OCI-LY1 (cell line): ENCODE measurements at regions not wholly inside any gene's neighbourhood (a gene's known extent, or its start where the extent isn't known, plus 50 kb on each side); places are given as distances from the start of the nearest gene placed in this dataset.

ENCODE experiments used
- H2AFZ ChIP-seq: fragments of 200-600 bp; sonication (generic), shearing (Covaris generic); 2 replicates; pipeline ENCODE4 v1.6.0; 2014; ENCODE audit warnings: antibody characterized with exemption, mild to moderate bottlenecking, low read length
- H3F3A ChIP-seq: fragments of 200-600 bp; sonication (generic), shearing (Covaris generic); 2 replicates; pipeline ENCODE4 v1.6.0; 2014; ENCODE audit warnings: mild to moderate bottlenecking, antibody characterized with exemption, low read length, moderate library complexity; ENCODE audit not compliant: insufficient read depth
- H3K27ac ChIP-seq: fragments of 200-600 bp; sonication (generic); 2 replicates; pipeline ENCODE4 v1.5.1; 2014; ENCODE audit warnings: low read length, mixed run types, mild to moderate bottlenecking, low read depth; ENCODE audit not compliant: poor library complexity, severe bottlenecking
- H3K27me3 ChIP-seq: fragments of 200-600 bp; sonication (generic); 2 replicates; pipeline ENCODE4 v1.6.0; 2014; ENCODE audit warnings: antibody characterized with exemption, mild to moderate bottlenecking, low read length, moderate library complexity; ENCODE audit not compliant: insufficient read depth
- H3K36me3 ChIP-seq: fragments of 200-600 bp; sonication (generic); 2 replicates; pipeline ENCODE4 v1.6.1; 2014; ENCODE audit warnings: mild to moderate bottlenecking, antibody characterized with exemption, low read length, moderate library complexity, mixed read lengths; ENCODE audit not compliant: insufficient read depth
- H3K4me1 ChIP-seq: fragments of 200-600 bp; sonication (generic); 2 replicates; pipeline ENCODE4 v1.5.1; 2014; ENCODE audit warnings: mild to moderate bottlenecking, low read length, moderate library complexity; ENCODE audit not compliant: insufficient read depth, severe bottlenecking
- H3K4me2 ChIP-seq: fragments of 200-600 bp; sonication (generic), shearing (Covaris generic); 2 replicates; pipeline ENCODE4 v1.6.1; 2014; ENCODE audit warnings: low read length
- H3K4me3 ChIP-seq: fragments of 200-600 bp; sonication (generic); 2 replicates; pipeline ENCODE4 v1.5.1; 2014; ENCODE audit warnings: low read length, low read depth, mild to moderate bottlenecking, mixed read lengths; ENCODE audit not compliant: poor library complexity, severe bottlenecking
- H3K79me2 ChIP-seq: fragments of 200-600 bp; shearing (Covaris generic); 2 replicates; pipeline ENCODE4 v1.6.1; 2016; ENCODE audit warnings: mixed run types, low read length, mixed read lengths; ENCODE audit not compliant: insufficient read depth
- H3K9ac ChIP-seq: fragments of 200-600 bp; sonication (generic), shearing (Covaris generic); 2 replicates; pipeline ENCODE4 v1.6.1; 2014; ENCODE audit warnings: mild to moderate bottlenecking, low read length, mixed read lengths
- H3K9me2 ChIP-seq: fragments of 200-600 bp; sonication (generic), shearing (Covaris generic); 2 replicates; pipeline ENCODE4 v1.6.1; 2014; ENCODE audit warnings: low read depth, mild to moderate bottlenecking, low read length, mixed read lengths
- H3K9me3 ChIP-seq: fragments of 200-600 bp; shearing (Covaris generic); 2 replicates; pipeline ENCODE4 v1.6.1; 2014; ENCODE audit warnings: low read length, mixed read lengths
- H4K20me1 ChIP-seq: fragments of 200-600 bp; sonication (generic), shearing (Covaris generic); 2 replicates; pipeline ENCODE4 v1.6.0; 2016; ENCODE audit warnings: mild to moderate bottlenecking, low read length; ENCODE audit not compliant: insufficient read depth
- EZH2 ChIP-seq: fragments of 200-600 bp; sonication (generic), shearing (Covaris generic); IDR thresholded peaks from 2 replicates; pipeline ENCODE4 v1.8.0; 2017; ENCODE audit warnings: borderline replicate concordance, mixed run types, mild to moderate bottlenecking, antibody characterized with exemption, low read length, moderate library complexity, mixed read lengths
- TF ChIP-seq, protein P1 (sequence below): fragments of 200-600 bp; sonication (generic), shearing (Covaris generic); IDR thresholded peaks from 2 replicates; pipeline ENCODE4 v1.5.1; 2017; ENCODE audit warnings: mild to moderate bottlenecking, antibody characterized with exemption, low read length, moderate library complexity, mixed read lengths

DNA sequence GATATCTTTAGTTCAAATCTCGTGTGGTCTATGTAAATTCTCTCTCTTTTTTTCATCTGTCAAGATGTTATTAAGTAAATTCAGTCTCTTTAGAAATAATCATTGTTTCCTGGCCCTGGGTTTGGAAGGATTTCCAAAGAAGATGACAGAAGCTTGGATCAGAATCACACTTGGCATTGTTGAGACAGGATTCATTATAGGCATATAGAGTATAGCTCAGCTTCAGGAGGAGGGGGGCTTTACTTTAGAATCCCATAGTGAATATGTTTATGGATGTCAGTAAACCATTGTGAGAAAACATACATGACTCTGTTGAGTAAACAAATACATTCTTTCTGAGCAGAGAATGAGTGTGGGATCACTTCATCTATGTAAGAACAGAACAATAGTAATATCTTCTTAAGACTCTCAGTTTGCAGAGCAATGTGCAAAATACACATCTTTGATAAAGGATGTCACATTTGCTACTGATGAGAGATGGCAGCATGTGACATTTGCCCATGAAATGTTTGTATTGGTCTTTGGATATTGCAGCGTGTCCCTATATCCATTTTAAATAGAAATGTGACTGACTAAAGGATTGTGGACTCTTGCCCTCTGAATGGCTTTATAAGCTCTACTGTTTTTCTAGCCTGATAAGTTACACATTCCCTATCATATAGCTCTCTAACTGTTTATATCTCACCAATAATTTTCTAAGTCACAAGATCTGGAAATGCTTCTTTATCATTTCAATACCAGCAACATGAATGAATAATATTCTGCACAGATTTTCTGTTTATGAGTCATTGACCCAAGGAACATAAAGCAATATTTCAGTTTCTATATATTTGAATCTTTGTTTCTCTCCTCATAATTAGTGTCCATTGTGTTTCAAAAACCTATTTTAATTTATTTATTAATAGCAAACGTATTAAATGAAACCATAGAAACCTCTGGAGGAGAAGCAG, 95.6 kb upstream of the THRB start:
- no peaks in the 10 kb centered on the region for H4K20me1 ChIP-seq
- no peaks in the 10 kb centered on the region for H3F3A ChIP-seq
- no peak overlapping the region for H2AFZ ChIP-seq
- H3K9ac ChIP-seq, result no peak overlapping the region
- no peaks in the 10 kb centered on the region for H3K36me3 ChIP-seq
- H3K4me3 ChIP-seq, result no peak overlapping the region
- H3K9me3 ChIP-seq, result no peaks in the 10 kb centered on the region
- H3K27ac ChIP-seq, result no peak overlapping the region
- H3K9me2 ChIP-seq, result no peaks in the 10 kb centered on the region
- no peaks in the 10 kb centered on the region for H3K27me3 ChIP-seq
- no peak overlapping the region for H3K4me2 ChIP-seq
- TF ChIP-seq EZH2, result no peak
- TF ChIP-seq, protein P1, sequence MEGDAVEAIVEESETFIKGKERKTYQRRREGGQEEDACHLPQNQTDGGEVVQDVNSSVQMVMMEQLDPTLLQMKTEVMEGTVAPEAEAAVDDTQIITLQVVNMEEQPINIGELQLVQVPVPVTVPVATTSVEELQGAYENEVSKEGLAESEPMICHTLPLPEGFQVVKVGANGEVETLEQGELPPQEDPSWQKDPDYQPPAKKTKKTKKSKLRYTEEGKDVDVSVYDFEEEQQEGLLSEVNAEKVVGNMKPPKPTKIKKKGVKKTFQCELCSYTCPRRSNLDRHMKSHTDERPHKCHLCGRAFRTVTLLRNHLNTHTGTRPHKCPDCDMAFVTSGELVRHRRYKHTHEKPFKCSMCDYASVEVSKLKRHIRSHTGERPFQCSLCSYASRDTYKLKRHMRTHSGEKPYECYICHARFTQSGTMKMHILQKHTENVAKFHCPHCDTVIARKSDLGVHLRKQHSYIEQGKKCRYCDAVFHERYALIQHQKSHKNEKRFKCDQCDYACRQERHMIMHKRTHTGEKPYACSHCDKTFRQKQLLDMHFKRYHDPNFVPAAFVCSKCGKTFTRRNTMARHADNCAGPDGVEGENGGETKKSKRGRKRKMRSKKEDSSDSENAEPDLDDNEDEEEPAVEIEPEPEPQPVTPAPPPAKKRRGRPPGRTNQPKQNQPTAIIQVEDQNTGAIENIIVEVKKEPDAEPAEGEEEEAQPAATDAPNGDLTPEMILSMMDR, result no peak
- no peaks in the 10 kb centered on the region for H3K79me2 ChIP-seq
- H3K4me1 ChIP-seq, result no peaks in the 10 kb centered on the region

DNA sequence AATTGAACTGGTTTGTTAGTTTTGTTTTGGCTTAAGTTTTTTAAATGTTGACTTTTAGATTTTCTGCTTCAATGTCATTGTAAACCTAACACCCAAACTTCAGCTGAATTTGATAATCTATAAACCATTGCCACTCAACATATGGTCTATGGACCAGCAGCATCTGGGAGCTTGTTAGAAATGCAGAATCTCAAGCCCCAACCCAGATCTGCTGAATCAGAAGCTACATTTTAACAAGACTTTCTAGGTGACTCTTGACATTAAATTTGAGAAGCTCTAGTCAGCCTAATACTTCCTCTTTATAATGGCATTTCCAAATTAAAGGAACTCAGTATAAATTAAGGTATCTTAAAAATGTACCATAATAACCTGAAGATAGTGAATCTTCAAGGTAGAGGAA, 96.5 kb upstream of the THRB start:
- Histone ChIP-seq H3K79me2 (no peaks in the 10 kb centered on the region), H3K27me3 (no peaks in the 10 kb centered on the region), H3K9ac (no peak overlapping the region), H2AFZ (no peak overlapping the region), H4K20me1 (no peaks in the 10 kb centered on the region), H3K9me2 (no peaks in the 10 kb centered on the region), H3K36me3 (no peaks in the 10 kb centered on the region), H3K4me2 (no peak overlapping the region), H3F3A (no peaks in the 10 kb centered on the region), H3K4me3 (no peak overlapping the region), H3K4me1 (no peaks in the 10 kb centered on the region), H3K9me3 (no peaks in the 10 kb centered on the region), H3K27ac (no peak overlapping the region)
- TF ChIP-seq, protein P1, result no peak
- TF ChIP-seq EZH2, result no peak

DNA sequence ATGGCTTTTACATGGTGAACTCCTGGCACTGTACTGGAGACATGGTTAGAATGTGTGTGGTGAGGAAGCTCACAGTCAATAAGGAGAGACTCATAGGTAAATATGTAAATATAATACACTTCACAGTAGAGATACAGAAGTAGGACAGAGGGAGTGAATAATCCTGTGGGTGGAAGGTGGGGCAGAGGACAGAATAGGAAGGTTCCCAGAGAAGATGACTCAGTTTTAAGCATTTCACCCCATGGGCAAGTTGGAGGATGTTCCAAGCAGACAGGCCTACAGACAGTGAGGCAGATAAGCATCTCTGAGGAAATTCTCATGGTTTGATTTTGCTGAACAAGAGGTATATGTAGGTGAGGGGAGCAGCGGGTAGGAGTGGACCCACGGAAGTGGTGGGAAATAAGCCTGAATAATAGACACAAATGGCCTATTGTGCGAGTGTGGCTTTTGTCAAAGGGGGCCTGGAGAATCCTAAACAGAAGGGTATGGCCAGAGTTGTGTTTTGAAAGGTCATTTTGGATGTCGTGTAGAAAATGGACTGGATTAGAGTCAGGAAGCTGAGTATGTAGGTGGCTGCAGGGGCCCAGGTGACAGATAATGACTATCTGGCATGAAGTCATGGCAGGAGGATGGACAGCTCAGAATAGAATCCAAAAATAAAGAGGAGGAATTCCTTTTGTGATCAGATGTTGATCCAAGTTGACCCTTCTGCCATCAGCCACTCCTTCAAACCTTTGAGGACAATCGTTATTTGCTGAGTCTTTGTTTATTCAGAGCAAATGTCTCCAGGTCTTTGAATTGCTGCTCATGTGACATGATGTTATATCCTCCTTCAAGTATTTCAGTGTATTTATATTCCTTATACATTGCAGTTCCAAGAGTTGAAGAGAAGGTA, 97.3 kb upstream of the THRB start:
- Histone ChIP-seq H3F3A (no peaks in the 10 kb centered on the region), H3K9ac (no peak overlapping the region), H3K4me1 (no peaks in the 10 kb centered on the region), H3K4me3 (no peak overlapping the region), H3K36me3 (no peaks in the 10 kb centered on the region), H3K79me2 (no peaks in the 10 kb centered on the region), H3K27ac (no peak overlapping the region), H3K27me3 (no peaks in the 10 kb centered on the region), H3K9me3 (no peaks in the 10 kb centered on the region), H3K9me2 (no peaks in the 10 kb centered on the region), H2AFZ (no peak overlapping the region), H4K20me1 (no peaks in the 10 kb centered on the region), H3K4me2 (no peak overlapping the region)
- no peak for TF ChIP-seq EZH2
- TF ChIP-seq, protein P1, result no peak
